Limb (tissue), 2 donors: ENCODE measurements at regions not wholly inside any gene's neighbourhood (a gene's known extent, or its start where the extent isn't known, plus 50 kb on each side); places are given as distances from the start of the nearest gene placed in this dataset.
A peak's percentile ranks its signal among the peaks of the same experiment; 100 is the strongest.

ENCODE experiments used
- DNase-seq, 2 donors: peaks; one replicate each; pipeline ENCODE4 v3.0.0-alpha.2; 2016; ENCODE audit errors: extremely low spot score in 2 of 2

- DNase-seq = no peak
These were observed 106.4 kb upstream of the PTPN1 start for GRCh38 chr20:50403565-50404418.

GRCh38 chr20:50404419-50405234 lies 105.6 kb upstream of the PTPN1 start:
- DNase-seq = no peak

GRCh38 chr20:50405235-50405914 lies 104.8 kb upstream of the PTPN1 start:
- no peak for DNase-seq

GRCh38 chr20:50405915-50406609 lies 104.1 kb upstream of the PTPN1 start:
- DNase-seq = no peak

- no peak for DNase-seq
These were observed 103.5 kb upstream of the PTPN1 start for GRCh38 chr20:50406610-50407136.

GRCh38 chr20:50408526-50409364 lies 101.4 kb upstream of the PTPN1 start:
- no peak for DNase-seq

- no peak for DNase-seq
These were observed 100.7 kb upstream of the PTPN1 start for GRCh38 chr20:50409495-50409894.

- DNase-seq = no peak
These were observed 99.8 kb upstream of the PTPN1 start for GRCh38 chr20:50410343-50410742.

GRCh38 chr20:50412069-50412468 lies 98.1 kb upstream of the PTPN1 start:
- DNase-seq = no peak

- DNase-seq = no peak
These were observed 97.7 kb upstream of the PTPN1 start for GRCh38 chr20:50412499-50412898.

- no peak for DNase-seq
These were observed 97.1 kb upstream of the PTPN1 start for GRCh38 chr20:50413088-50413500.

GRCh38 chr20:50415021-50415515 lies 95.1 kb upstream of the PTPN1 start:
- no peak for DNase-seq

GRCh38 chr20:50415516-50416268 lies 94.5 kb upstream of the PTPN1 start:
- DNase-seq = peak; percentile 76 to 86

- no peak for DNase-seq
These were observed 93.7 kb upstream of the PTPN1 start for GRCh38 chr20:50416269-50417022.

GRCh38 chr20:50417023-50417329 lies 93.2 kb upstream of the PTPN1 start:
- DNase-seq = no peak

GRCh38 chr20:50417484-50418235 lies 92.5 kb upstream of the PTPN1 start:
- DNase-seq = no peak

GRCh38 chr20:50418890-50419642 lies 91.1 kb upstream of the PTPN1 start:
- no peak for DNase-seq
